HUDEP-2 (cell line): ENCODE measurements at regions not wholly inside any gene's neighbourhood (a gene's known extent, or its start where the extent isn't known, plus 50 kb on each side); places are given as distances from the start of the nearest gene placed in this dataset.
A peak's percentile ranks its signal among the peaks of the same experiment; 100 is the strongest.

Experiments used
- DNase-seq, 76 experiments: peaks; one replicate each; lab custom pipeline; 2025; ENCODE audit not compliant: unreplicated experiment in 76 of 76; lab: John Stamatoyannopoulos, UW

DNA sequence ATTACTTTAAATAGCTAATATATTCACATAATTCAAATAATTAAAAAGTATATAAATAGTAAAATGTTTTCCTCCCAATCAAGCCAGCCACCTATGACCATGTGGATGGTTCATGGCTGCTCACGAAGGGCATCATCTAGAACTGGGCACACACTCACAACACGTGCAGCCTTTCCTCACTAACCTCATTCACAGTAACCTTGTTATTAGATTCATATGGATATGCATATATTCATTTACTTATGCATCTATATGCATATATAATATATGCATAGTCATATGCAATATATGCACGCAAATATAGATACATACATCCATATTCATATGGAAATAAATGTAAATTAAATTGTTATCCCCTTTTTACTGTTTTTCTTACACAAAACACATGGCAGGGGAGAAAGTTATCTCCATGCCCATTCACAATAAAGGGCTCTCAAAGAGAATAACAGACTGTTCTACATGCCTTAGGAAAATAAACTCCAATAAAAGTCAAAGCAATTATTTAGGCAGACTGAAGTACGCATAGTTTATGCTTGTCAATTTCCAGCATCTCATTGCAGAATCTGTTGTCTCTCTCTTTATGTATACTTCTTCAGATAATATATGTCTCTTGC lies 163.9 kb upstream of the ADGRL3 start:
- DNase-seq: no peak

DNA sequence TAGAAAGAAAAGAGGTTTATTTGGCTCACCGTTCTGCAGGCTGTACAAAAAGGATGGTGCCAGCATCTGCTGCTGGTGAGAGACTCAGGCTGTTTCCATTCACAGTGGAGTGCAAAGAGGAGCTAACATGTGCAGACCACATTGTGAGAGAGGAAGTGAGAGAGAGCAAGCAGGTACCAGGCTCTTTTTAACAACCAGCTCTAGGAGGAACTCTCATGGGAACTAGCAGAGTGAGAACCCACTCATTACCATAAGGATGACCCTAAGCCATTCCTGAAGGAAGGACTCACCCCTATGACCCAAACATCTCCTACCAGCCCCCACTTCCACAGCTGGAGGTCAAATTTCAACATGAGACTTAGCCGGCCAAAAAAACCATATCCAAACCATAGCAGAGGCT lies 158.6 kb upstream of the ADGRL3 start:
- no peak for DNase-seq

DNA sequence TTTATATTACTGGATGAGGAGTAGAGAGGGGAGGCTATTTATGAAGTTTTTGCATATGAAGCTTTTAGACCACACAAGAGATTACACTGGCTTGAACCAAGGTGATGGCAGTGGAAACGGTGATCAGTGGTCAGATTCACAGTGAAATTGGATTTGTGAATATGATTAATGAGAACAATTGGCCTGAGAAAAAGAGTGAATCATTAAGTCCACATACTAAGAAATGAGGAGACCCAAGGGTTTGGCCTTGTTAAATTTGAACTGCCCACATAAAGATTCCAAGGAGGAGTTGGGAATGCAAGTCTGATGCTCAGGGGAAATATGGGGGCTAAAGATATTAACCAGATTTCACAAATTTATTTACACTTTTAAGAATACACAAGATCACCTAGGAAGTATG lies 155.3 kb upstream of the ADGRL3 start:
- DNase-seq: no peak

DNA sequence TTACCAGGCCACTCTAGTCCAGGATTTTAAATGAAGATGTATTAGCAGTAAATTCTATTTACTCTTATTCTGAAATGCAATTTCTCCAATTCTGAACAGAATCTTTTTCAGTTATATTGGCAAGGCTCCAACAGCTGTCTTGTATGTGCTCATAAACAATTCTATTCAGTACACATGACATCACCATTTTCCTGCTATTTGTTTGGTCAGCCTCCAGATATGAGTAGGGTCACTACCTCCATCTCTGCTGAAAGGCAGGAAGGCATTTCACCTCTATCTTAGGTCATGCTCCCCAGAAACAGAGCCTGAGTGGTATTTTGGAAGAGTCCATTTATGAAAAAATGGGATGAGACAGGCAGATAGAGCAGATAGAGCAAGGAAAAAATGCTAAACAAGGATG lies 151.1 kb upstream of the ADGRL3 start:
- no peak for DNase-seq

DNA sequence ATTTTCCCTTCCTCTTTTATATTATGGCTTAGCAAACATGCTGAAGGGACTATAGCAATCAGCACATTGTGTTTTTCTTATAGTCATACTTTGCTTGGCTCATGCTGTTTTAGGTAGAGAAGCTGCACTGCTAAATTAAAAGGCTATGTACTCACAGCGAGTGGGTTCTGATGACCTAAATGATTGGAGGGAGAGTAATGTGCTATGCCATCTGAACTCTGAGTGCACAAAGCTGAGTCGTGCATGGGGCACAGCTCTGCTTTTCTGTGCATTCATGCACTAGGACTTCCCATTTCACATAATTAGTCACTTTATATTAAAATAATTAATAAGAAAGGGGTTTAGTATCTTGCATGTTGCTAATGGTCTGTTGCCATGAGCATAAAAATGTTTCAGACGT lies 132.7 kb upstream of the ADGRL3 start:
- DNase-seq: no peak

DNA sequence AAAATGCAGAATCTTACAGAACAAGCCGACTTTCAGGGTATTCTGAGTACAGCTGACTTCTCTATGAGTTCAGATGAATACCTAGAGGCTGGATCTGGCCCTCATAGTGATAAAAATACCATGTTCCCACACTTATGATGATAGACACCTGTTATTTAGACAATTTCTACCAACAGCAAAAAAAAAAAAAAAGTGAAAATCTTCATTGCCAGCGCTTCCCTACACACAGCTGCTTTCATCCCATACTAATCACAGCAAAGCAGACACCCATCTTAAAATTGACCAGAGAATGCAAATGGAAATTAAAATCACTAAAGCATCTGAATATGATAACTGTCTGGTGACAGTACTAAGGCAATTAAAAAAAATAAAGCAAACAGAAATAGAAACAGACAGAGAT lies 132.1 kb upstream of the ADGRL3 start:
- DNase-seq: no peak

DNA sequence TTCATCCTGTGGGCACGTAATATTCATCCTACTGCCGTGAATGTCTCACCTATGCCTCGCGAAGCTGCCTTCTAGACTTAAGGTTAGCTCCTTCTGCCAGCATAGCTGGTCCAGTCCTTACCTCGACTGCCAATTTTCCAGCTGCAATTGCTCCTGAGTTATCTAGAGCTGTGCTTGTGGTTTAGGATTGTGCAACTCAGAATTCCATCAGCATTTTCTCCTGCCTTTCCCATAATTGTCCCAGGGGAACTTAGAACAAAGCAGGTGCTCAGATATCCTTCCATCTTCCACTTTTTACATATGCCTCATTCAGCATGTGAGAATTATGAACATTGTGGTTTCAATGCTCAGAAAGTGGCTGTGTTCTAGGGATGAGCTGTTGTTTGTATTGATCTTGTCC lies 131.4 kb upstream of the ADGRL3 start:
- no peak for DNase-seq

DNA sequence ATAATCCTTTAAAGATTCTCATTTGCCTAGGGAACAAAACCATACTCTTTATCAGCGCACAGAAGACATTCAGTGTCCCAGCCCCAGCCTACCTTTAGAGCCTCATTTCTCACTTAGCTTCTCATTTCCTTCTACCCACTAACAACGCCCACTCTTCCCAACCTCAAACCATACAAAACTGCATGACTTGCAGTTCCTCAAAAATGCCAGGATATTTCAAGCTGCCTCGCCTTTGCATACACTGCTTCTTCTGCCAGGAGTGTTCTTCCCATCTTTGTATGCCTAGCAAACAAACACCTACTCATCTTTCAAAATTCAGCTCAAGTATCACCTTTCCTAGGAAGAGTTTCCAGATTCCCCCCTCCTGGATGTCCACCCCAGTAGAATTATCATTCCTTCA lies 129.9 kb upstream of the ADGRL3 start:
- no peak for DNase-seq

DNA sequence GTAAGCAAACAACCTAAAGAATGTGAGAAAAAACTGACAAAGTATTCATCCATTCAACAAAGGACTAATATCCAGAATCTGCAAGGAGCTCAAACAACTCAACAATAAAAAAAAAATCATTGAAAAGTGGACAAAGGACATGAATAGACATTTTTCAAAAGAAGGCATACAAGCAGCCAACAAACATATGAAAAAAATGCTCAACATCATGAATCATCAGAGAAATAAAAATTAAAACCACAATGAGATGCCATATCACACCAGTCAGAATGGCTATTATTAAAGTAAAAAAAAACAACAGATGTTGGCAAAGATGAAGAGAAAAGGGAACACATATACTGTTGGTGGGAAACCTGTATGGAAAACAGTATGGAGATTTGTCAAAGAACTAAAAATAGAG lies 120.7 kb upstream of the ADGRL3 start:
- no peak for DNase-seq

DNA sequence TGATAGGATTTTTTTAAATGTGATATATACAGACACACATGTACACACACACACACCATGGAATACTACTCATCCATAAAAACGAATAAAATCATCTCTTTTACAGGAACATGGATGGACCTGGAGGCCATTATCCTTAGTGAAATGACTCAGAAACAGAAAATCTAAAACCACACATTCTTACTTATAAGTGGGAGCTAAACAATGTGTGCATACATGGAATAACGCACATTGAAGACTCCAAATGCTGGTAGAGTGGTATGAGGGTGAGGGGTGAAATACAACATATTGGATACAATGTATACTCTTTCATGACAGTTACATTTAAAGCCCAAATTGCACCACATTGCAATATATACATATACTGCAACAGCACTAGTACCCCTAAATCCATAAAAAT lies 120.2 kb upstream of the ADGRL3 start:
- no peak for DNase-seq

DNA sequence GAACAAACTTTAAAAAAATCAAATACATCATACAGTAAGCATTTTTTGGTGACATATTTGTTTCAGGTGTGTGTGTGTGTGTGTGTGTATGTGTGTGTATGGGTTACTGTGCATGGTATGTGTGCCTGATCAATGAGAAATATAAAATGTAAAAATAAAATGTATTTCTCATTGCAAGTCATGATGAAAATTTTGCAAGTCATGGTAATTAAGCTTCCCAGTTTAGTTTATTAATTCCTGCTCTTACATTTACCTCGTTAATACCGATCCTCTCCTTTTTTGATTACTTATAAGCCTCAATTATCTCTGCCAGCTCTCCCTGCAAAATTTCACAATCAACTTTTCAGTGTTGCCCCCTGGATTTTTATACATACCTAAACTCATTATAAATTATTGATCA lies 114.6 kb upstream of the ADGRL3 start:
- DNase-seq: no peak

DNA sequence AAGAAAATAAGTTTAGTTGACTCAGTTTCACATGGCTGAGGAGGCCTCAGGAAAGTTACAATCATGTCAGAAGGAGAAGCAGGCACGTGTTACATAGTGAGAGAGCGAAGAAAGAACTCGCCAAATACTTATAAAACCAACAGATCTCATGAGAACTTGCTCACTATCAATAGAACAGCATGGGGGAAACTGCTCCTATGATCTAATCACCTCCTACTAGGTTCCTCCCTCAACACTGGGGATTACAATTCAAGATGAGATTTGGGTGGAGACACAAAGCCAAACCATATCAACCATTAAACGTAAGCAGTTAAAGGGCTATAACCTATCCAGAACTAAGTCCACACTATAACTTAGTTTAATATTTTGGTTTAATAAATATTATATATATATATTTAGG lies 113.8 kb upstream of the ADGRL3 start:
- peak in 1 of 76 experiments; percentile 5 for DNase-seq

DNA sequence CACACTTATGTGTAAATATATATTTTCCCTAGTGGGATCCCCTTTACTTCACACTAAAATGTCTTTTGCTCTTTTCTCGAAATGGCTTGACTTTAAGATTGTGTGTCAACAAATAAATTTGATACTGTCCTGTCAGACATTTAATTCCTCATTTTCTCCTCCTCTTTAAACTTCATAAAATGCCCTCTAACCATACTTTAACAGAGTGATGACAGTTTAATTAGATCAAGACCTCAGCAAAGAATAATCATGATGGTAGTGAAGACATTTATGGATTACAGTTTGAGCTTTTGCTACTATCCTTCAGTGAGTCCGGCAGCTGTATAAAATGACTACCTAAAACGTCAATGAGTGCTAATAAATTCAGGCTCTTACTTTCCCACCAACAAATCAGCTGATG lies 113.1 kb upstream of the ADGRL3 start:
- no peak for DNase-seq

DNA sequence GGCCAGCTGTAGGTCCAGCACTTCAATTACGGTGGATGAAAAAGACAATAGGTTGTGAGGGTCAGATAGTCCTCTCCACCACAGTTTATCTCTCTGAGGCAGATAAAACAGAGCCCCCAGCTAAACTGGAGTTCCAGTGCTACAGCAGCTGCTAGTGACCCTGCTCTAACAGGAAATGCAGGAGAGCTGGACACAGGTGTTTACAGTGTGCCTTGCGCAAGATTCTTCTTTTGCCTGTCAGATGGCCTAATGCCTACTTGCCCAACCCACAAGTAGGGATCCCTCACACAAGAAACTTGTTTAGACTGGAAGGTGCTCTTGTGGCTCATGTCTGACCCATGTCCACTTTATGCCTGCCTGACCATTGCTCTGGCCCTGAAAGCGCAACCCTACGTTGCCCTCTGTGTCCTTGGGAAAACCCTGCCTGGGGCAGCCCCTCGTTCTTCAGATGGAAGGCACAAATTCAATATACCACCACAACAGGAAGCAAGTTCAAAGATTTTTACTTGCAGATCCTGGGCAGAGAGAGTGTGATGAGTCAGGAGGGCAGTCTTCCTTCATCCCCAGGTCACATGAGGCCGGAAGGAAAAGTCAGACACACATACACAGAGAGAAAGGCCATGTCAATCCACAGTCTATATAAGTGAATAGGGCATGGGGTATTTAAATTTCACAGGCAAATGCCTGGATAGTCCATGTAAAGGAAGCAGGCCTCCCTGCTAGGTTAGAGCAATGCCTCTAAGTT lies 105.1 kb upstream of the ADGRL3 start:
- DNase-seq: no peak

DNA sequence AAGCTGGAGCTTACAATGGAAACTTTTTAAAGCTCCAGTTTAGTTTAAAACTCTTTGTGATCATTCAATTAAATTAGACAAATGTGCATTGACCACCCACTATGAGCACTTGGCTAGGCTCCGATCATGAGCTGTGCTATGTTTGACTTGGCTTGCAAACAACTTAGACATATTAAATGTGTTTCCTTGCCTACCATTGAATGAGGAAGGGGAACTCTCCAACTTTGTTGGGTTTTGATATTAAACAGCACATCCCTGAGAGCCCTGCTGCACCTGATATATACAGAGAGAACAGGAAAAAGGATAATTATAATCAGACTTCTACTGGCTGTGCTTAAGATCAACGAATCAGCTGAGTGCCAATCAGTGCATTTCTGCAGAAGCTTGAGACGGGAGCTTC lies 71.4 kb upstream of the ADGRL3 start:
- DNase-seq: no peak

DNA sequence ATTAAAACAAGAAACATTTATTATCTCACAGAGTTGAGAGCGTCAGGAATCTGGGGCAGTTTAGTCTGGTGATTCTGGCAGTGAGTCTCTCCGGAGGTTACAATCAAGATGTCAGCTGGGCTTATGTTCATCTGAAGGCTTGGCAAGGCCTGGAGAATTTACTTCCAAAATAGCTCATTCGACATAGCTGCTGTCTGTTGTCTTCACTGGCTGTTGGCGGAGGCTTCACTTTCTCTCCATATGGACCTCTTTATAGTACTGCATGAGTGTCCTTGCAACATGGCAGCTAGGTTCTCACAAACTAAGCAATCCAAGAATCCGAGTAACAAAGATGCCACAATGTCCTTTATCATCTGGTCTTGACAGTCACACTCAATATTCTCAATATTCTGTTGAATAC lies 70.2 kb upstream of the ADGRL3 start:
- no peak for DNase-seq

DNA sequence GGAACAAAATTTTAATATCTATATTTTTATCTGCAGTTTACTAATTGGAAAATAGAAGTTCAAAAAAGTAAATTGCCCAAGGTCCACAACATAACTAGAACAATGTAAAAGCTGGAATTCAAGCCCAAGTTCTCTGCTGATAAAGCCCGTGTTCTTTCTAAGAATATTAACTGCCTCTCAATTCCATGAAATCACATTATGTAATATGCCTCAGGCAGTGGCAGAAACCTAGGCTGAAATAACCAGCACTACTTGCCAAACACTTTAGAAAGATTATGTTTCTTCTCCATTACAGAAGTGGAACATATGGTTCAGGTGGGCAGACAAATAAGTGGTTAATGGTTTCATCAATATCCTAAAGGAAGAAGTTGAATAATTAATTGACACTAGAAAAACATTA lies 56.7 kb upstream of the ADGRL3 start:
- peak in 14 of 76 experiments; percentile 8 to 61 (median 22) for DNase-seq

DNA sequence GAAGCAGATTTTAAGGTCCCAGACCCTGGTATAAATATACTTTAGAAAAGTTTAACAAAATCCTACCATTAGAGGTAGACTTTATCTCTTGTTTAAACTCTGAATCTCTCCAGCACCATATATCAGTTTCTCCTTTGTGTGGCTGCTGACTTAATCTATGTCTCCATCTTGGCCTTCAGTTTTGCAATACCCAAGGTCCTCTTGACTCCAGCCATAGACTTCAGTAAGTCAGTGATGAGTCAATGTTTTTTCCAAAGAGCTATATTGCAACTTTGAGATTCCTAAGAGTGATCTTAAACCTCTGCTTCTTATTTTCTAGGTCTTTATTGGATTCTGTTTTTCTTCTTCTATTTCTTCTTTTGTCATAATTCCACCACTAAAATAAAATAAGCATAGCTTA lies 50.8 kb upstream of the ADGRL3 start:
- no peak for DNase-seq
